NT2/D1 (cell line): ENCODE measurements at regions not wholly inside any gene's neighbourhood (a gene's known extent, or its start where the extent isn't known, plus 50 kb on each side); places are given as distances from the start of the nearest gene placed in this dataset.

Experiments
- SUZ12 ChIP-seq: IDR thresholded peaks from 2 replicates; pipeline ENCODE4 v1.6.1; 2011; ENCODE audit not compliant: insufficient read length, insufficient read depth; ENCODE audit errors: extremely low read depth
- YY1 ChIP-seq: IDR thresholded peaks from 2 replicates; pipeline ENCODE4 v1.6.1; 2011; ENCODE audit not compliant: insufficient read length, insufficient read depth

DNA sequence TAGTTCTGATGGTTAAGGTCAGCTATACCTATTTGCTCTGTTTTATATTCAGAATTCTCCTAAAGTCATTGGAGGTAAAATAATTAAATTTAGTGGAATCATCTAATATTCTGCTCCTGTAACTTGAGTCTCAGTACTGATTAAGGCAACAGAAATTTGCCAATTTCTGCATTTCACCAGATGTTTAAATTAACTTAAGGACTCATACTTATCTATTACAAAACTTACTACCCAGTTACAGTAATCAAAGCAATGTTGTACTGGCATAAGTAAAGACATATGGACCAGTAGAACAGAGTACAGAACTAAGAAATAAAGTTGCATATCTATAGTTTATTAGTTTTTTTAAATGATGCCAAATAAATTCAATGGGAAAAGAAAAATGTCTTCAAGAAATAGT lies 1043.8 kb downstream of the OTOL1 start:
- TF ChIP-seq YY1 (no peak), SUZ12 (no peak)
